ENCODE measurements at regions not wholly inside any gene's neighbourhood (a gene's known extent, or its start where the extent isn't known, plus 50 kb on each side); places are given as distances from the start of the nearest gene placed in this dataset.

GRCh38 chr18:51593931-51594330 is 396.4 kb upstream of the MEX3C start:
- H3K4me3 ChIP-seq: no peak overlapping the region
- H3K9me3 ChIP-seq (ENCODE audit: low read depth, low read length): no peaks in the 10 kb centered on the region
- no peak overlapping the region for H3K27ac ChIP-seq
- no peak for TF ChIP-seq POLR2AphosphoS5 (IDR thresholded peaks at IDR 0.05; ENCODE audit: borderline replicate concordance, low read depth, low read length)
- TF ChIP-seq FOXP2 (optimal IDR thresholded peaks at IDR 0.05; ENCODE audit: control extremely low read depth, extremely low read length, insufficient read depth): no peak
- no peak for TF ChIP-seq EZH2 (IDR thresholded peaks at IDR 0.05)
- no peak for DNase-seq (ENCODE audit: low read depth, low spot score)
- H3K9ac ChIP-seq (ENCODE audit: insufficient read length): no peak overlapping the region
- H3K36me3 ChIP-seq (ENCODE audit: insufficient read depth, low read length): no peaks in the 10 kb centered on the region

- Histone ChIP-seq H3K27ac (no peak overlapping the region), H3K9ac (ENCODE audit: insufficient read length) (no peak overlapping the region), H3K36me3 (ENCODE audit: insufficient read depth, low read length) (no peaks in the 10 kb centered on the region), H3K4me3 (no peak overlapping the region), H3K9me3 (ENCODE audit: low read depth, low read length) (no peaks in the 10 kb centered on the region)
- TF ChIP-seq POLR2AphosphoS5 (IDR thresholded peaks at IDR 0.05; ENCODE audit: borderline replicate concordance, low read depth, low read length): no peak
- TF ChIP-seq EZH2 (IDR thresholded peaks at IDR 0.05): no peak
- TF ChIP-seq FOXP2 (optimal IDR thresholded peaks at IDR 0.05; ENCODE audit: control extremely low read depth, extremely low read length, insufficient read depth): no peak
- DNase-seq (ENCODE audit: low read depth, low spot score): no peak
Observed at GRCh38 chr18:51603111-51603510, 405.6 kb upstream of the MEX3C start.

- no peak for DNase-seq (ENCODE audit: low read depth, low spot score)
- H3K36me3 ChIP-seq (ENCODE audit: insufficient read depth, low read length): no peaks in the 10 kb centered on the region
- H3K9me3 ChIP-seq (ENCODE audit: low read depth, low read length): no peaks in the 10 kb centered on the region
- no peak overlapping the region for H3K27ac ChIP-seq
- H3K9ac ChIP-seq (ENCODE audit: insufficient read length): no peak overlapping the region
- TF ChIP-seq FOXP2 (optimal IDR thresholded peaks at IDR 0.05; ENCODE audit: control extremely low read depth, extremely low read length, insufficient read depth) (no peak), POLR2AphosphoS5 (IDR thresholded peaks at IDR 0.05; ENCODE audit: borderline replicate concordance, low read depth, low read length) (no peak), EZH2 (IDR thresholded peaks at IDR 0.05) (no peak)
- H3K4me3 ChIP-seq: no peak overlapping the region
Observed at GRCh38 chr18:51603551-51603950, 406.1 kb upstream of the MEX3C start.

- H3K9ac ChIP-seq (ENCODE audit: insufficient read length): no peak overlapping the region
- no peak overlapping the region for H3K27ac ChIP-seq
- TF ChIP-seq EZH2 (IDR thresholded peaks at IDR 0.05) (no peak), FOXP2 (optimal IDR thresholded peaks at IDR 0.05; ENCODE audit: control extremely low read depth, extremely low read length, insufficient read depth) (no peak), POLR2AphosphoS5 (IDR thresholded peaks at IDR 0.05; ENCODE audit: borderline replicate concordance, low read depth, low read length) (no peak)
- DNase-seq (ENCODE audit: low read depth, low spot score): no peak
- H3K36me3 ChIP-seq (ENCODE audit: insufficient read depth, low read length): no peaks in the 10 kb centered on the region
- H3K4me3 ChIP-seq: no peak overlapping the region
- no peaks in the 10 kb centered on the region for H3K9me3 ChIP-seq (ENCODE audit: low read depth, low read length)
Observed at GRCh38 chr18:51610481-51610880, 413.0 kb upstream of the MEX3C start.

- no peaks in the 10 kb centered on the region for H3K36me3 ChIP-seq (ENCODE audit: insufficient read depth, low read length)
- TF ChIP-seq FOXP2 (optimal IDR thresholded peaks at IDR 0.05; ENCODE audit: control extremely low read depth, extremely low read length, insufficient read depth): no peak
- no peak overlapping the region for H3K9ac ChIP-seq (ENCODE audit: insufficient read length)
- H3K27ac ChIP-seq: no peak overlapping the region
- no peak overlapping the region for H3K4me3 ChIP-seq
- no peaks in the 10 kb centered on the region for H3K9me3 ChIP-seq (ENCODE audit: low read depth, low read length)
- no peak for DNase-seq (ENCODE audit: low read depth, low spot score)
Observed at GRCh38 chr18:51611326-51611725, 413.8 kb upstream of the MEX3C start.

GRCh38 chr18:51614033-51614432 is 416.6 kb upstream of the MEX3C start:
- no peak overlapping the region for H3K9ac ChIP-seq (ENCODE audit: insufficient read length)
- no peak for DNase-seq (ENCODE audit: low read depth, low spot score)
- no peak overlapping the region for H3K27ac ChIP-seq
- H3K9me3 ChIP-seq (ENCODE audit: low read depth, low read length): no peaks in the 10 kb centered on the region
- H3K36me3 ChIP-seq (ENCODE audit: insufficient read depth, low read length): no peaks in the 10 kb centered on the region
- H3K4me3 ChIP-seq: no peak overlapping the region
- no peak for TF ChIP-seq FOXP2 (optimal IDR thresholded peaks at IDR 0.05; ENCODE audit: control extremely low read depth, extremely low read length, insufficient read depth)

GRCh38 chr18:51614967-51615571 is 417.6 kb upstream of the MEX3C start:
- no peak overlapping the region for H3K9ac ChIP-seq (ENCODE audit: insufficient read length)
- H3K4me3 ChIP-seq: no peak overlapping the region
- H3K36me3 ChIP-seq (ENCODE audit: insufficient read depth, low read length): no peaks in the 10 kb centered on the region
- DNase-seq (ENCODE audit: low read depth, low spot score): no peak
- no peaks in the 10 kb centered on the region for H3K9me3 ChIP-seq (ENCODE audit: low read depth, low read length)
- no peak overlapping the region for H3K27ac ChIP-seq
- TF ChIP-seq POLR2AphosphoS5 (IDR thresholded peaks at IDR 0.05; ENCODE audit: borderline replicate concordance, low read depth, low read length): no peak
- no peak for TF ChIP-seq FOXP2 (optimal IDR thresholded peaks at IDR 0.05; ENCODE audit: control extremely low read depth, extremely low read length, insufficient read depth)
- no peak for TF ChIP-seq EZH2 (IDR thresholded peaks at IDR 0.05)

- TF ChIP-seq POLR2AphosphoS5 (IDR thresholded peaks at IDR 0.05; ENCODE audit: borderline replicate concordance, low read depth, low read length): no peak
- no peak for TF ChIP-seq EZH2 (IDR thresholded peaks at IDR 0.05)
- TF ChIP-seq FOXP2 (optimal IDR thresholded peaks at IDR 0.05; ENCODE audit: control extremely low read depth, extremely low read length, insufficient read depth): no peak
- Histone ChIP-seq H3K36me3 (ENCODE audit: insufficient read depth, low read length) (no peaks in the 10 kb centered on the region), H3K27ac (no peak overlapping the region), H3K9me3 (ENCODE audit: low read depth, low read length) (no peaks in the 10 kb centered on the region), H3K9ac (ENCODE audit: insufficient read length) (no peak overlapping the region), H3K4me3 (no peak overlapping the region)
- no peak for DNase-seq (ENCODE audit: low read depth, low spot score)
Observed at GRCh38 chr18:51617167-51617566, 419.7 kb upstream of the MEX3C start.

GRCh38 chr18:51617572-51618260 is 420.2 kb upstream of the MEX3C start:
- Histone ChIP-seq H3K9ac (ENCODE audit: insufficient read length) (no peak overlapping the region), H3K27ac (no peak overlapping the region), H3K36me3 (ENCODE audit: insufficient read depth, low read length) (no peaks in the 10 kb centered on the region), H3K4me3 (no peak overlapping the region), H3K9me3 (ENCODE audit: low read depth, low read length) (no peaks in the 10 kb centered on the region)
- DNase-seq (ENCODE audit: low read depth, low spot score): no peak
- no peak for TF ChIP-seq FOXP2 (optimal IDR thresholded peaks at IDR 0.05; ENCODE audit: control extremely low read depth, extremely low read length, insufficient read depth)
- TF ChIP-seq EZH2 (IDR thresholded peaks at IDR 0.05): no peak
- no peak for TF ChIP-seq POLR2AphosphoS5 (IDR thresholded peaks at IDR 0.05; ENCODE audit: borderline replicate concordance, low read depth, low read length)
